GM18526 (cell line): ENCODE measurements at regions not wholly inside any gene's neighbourhood (a gene's known extent, or its start where the extent isn't known, plus 50 kb on each side); places are given as distances from the start of the nearest gene placed in this dataset.

Experiments used
- POLR2A ChIP-seq: IDR thresholded peaks from 3 replicates; pipeline ENCODE4 v1.6.1; 2011; ENCODE audit not compliant: insufficient read length; ENCODE audit errors: extremely low read depth

DNA sequence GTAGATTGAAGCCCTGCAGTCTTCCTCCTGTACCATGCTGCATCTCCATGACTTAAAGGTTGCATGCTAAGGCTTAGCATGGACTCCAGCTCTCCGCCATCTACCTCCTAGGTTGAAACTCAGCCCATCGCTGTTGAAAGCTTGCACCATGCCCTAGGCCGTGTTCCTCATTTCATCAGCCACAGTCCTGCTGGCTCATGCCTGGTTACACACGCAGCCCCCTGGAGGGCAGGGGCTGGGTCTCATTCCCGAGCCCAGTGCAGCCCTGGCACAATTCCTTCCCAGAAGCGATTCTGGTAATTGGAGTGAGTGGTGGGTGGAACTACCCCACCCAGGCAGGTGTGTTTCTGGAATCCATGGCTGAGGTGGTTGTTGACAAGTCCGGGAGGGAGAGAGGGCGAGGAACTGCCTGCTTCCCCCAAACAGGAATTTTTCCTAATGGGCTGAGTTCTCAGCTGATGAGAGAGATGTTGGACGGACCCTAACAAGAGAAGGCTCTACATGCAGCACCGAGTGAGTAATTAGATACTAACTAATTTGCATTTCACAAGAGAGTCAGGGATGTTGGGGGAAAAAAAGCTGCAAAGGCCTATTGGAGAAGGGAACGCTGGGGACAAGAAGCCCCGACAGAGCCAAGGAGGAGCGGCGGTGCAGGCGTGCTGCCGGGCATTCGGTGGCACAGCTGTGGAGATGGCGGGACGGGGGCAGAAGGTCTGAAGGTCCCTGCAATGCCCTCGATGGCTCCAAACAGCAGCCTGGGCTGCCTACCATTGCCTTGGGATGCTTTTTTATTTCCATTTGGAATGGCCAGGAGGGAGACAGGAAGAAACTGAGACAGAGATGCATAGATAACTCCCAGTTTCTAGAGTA lies 92.3 kb upstream of the TLE3 start:
- TF ChIP-seq POLR2A = no peak

DNA sequence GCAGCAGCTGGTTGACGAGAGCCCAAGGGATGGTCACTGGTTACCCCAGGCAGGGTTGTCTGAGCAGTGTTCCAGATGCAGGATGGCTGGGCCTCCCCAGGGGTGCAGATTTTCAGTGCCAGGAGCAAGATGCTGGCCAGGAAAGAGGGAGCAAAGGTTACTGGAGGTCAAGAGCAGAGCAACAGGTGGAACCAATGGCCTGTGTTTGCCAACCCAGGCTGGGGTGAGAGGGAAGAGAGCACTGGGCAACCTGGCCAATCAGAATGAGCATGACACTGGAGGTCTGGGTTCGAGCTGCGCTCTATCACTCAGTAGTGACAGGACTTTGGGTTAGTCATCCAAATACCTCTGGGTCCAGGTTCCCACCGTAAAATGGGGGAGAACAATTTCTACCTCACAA lies 90.6 kb upstream of the TLE3 start:
- no peak for TF ChIP-seq POLR2A

DNA sequence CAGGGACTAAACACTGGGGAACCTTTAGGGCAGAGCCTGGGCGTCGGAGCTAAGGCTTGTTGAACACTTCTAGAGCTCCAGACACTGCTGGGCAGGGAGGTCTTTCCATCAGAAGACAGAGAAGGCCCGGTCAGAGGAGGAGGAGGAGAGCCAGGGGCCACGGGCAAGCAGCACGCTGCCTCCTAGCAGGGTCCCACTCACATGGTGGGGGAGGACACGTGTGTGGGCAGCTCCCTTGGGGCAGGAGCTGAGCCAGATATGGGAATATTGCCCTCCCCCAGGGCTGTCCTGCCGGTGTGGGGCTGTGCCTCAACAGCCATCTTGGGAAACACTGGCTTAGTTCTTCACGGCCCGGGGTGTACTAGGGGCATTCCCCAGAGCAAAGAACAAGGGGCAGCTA lies 89.6 kb upstream of the TLE3 start:
- TF ChIP-seq POLR2A = no peak

DNA sequence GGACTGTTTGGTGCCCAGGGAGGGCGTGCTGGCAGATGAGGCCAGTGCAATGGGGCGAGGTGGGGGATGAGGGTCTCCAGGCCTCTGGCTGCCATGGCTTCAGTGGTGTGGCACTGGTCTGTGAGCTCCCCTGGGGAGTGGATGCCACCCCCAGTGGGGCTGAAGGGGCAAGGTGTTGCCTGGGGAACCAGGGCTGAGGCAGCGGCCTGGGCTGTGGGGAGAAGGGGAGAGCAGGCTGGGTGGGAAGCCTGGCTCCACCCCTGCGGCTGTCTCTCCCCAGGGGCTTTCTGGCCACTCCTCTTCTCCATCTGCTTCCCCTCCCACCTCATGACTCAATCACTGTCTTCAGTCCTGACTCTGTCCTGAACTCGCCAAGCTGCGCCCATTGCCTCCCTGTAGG lies 88.4 kb upstream of the TLE3 start:
- no peak for TF ChIP-seq POLR2A

DNA sequence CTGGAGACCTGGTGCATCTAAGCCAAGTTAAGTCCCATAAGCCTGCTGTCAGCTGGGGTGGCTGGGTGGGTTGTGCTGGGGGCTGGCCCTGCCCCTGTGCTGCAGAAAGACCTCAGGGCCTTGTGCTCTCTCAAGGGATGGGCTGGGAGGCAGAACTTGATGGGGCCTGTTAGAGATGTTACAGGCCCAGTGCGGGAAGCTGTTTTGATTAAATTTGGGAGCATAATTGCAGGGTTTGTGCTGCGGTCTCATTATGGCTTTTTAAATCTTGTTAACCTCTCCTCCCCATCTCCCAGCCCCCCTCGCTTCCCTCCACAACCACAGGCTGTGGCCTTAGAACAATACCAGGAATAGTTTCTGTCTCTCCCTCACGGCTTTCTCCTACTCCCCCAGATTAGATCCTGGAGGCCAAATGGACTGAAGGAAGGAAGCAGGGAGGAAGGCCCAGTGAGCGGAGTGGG lies 87.6 kb upstream of the TLE3 start:
- TF ChIP-seq POLR2A = no peak

DNA sequence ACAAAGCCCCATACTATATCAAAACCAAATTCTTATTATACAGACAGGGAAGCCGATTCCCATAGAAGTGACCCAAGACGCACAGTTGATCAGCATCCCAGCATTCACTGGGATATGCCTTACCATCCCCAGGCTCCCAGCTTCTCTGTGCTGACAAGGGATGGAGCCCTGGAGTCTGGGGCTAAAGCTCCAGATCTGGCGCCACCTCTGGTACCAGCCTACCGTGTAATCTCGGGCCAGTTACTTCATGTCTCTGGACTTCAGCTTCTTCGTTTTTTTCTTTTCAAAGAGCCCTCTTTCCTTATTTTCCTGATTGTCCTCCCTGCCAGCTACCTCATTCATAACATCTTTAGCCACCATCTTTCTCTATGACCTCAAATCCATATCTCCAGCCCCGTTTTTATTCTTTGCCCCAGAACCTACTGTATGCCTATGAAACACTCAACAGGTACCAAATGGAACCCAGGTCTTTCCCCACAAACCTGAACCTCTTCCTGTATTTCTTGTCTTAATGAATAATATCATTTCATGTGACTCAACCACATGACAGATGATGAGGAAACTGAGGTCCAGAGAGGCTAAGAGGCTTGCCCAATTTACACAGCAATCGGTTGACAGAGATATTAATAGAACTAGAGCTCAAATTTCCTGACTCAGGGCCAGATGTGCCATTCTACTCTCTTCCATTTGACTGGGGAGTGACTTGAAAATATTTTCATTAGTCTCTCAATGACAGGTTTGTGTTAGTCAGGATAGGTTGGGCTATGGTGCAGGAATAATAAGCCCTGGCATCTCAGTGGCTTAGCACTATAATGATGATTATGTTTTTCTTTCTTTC lies 85.4 kb upstream of the TLE3 start:
- no peak for TF ChIP-seq POLR2A

DNA sequence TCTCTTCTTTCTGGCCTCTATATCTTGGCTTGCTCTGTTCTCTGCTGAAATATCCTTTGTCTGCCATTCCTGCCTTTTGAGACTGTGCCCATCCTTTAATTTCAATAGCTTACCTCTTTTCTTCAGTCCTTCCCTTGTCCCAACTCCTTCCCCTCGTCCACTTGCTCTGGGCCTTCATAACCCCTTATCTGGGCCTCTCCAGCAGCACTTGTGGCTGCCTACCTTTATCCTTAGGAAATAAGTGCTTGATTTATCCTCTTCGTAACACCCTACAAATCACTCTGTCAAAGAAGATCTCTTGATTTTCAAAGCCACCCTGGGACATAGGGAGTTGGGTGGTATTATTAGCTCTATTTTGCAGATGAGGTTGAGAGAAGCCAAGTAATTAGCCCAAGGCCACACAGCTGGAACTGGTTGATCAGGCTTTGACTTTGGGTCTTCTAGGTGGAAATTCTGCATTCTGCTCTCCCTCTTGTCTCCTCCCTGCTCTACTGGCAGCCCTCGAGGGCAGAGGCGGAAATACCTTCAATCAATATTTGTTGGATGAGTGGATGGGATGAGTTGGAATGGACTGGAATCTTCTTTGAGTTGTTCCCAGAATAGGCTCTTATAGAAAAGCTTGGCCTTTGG lies 84.0 kb upstream of the TLE3 start:
- no peak for TF ChIP-seq POLR2A

DNA sequence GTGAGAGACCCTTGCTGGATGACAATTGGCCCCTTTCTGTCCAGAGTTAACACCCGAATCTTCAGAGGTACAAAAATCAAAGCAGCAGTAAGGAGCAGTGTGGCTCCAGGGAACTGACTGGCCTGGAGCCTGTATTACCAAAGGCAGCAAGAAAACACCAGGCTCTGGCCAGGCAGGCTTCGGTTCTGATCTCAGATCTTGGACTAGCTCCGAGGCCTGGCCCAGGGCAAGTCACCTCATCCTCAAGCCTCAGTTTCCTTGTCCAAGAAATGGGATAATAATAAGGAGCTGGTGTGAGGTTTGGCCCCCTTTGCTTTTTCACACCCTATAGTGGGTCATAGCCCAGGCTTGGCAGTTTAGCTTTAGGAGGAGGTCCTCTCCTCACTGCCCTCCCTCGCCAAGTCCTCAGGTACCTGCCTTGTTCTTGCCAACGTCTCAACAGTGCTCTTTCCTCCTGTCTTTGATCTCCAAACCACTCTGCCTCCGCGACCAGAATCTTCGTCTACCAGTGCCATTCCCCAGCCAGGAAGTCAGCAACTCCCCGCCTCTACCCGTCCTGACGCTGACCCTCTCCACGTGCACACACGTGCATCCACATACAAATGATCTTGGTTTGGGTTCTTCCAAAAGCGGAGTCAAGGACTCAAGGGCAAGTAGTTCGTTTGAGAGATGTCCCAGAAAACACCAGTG lies 82.6 kb upstream of the TLE3 start:
- TF ChIP-seq POLR2A = no peak

DNA sequence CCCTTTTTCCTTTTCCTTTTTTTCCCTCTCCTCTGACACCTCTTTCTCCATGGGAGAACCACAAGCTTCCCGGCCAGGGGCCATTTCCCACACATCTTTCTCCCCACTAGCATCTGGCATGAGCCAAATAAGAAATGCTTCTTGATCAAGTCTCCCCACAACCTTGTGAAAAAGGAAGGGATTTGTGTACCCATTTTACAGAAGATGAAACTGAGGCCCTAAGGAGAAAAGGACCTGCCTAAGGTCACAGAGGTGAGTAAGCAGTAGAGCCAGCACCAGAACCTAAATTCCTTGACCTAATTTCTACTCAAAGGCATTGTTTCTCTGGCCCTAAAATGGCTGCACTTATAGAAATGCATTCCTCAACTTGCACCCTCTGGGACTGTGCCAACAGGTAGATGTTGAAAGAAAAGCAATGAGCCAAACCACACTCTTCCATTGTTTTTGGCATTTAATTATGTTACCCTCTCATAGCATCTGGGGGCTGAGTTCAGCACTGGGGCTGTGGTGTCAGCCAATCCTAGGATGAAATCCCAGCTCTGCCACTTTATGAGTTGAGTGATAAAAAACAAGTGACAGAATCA lies 81.7 kb upstream of the TLE3 start:
- no peak for TF ChIP-seq POLR2A

DNA sequence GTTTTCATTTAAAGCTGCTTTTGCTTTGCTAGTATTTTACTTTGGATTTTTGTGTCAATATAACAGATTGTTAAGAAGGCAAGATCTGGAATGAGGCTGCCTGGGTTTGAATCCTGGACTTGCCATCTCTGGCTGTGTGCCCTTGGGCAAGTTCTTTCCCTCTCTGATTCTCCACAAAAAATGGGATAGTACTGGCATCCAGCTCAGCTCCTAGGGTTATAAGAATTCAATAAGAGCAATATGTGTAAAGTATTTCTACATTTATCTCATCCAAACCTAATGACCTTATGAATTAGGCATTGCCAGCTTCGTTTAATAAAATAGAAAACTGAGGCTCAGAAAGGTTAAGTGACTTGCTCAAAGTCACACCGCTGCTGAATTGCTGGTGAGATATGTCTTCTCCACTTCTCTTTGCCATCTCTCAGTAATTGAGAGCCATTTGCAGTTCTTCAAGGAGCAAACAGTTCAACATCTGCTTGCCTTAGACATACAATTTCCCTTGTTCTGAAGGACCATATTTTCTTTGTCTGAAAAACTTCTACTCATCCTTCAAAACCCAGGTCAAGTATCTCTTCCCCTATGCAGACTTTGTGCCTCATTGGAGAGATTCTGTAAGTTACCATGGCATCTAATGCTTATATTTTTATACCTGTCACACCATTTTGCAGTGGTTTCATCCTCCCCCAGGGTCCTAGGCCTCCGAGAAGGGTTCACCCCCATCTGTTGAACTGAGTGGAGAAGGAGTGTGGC lies 80.8 kb upstream of the TLE3 start:
- no peak for TF ChIP-seq POLR2A

DNA sequence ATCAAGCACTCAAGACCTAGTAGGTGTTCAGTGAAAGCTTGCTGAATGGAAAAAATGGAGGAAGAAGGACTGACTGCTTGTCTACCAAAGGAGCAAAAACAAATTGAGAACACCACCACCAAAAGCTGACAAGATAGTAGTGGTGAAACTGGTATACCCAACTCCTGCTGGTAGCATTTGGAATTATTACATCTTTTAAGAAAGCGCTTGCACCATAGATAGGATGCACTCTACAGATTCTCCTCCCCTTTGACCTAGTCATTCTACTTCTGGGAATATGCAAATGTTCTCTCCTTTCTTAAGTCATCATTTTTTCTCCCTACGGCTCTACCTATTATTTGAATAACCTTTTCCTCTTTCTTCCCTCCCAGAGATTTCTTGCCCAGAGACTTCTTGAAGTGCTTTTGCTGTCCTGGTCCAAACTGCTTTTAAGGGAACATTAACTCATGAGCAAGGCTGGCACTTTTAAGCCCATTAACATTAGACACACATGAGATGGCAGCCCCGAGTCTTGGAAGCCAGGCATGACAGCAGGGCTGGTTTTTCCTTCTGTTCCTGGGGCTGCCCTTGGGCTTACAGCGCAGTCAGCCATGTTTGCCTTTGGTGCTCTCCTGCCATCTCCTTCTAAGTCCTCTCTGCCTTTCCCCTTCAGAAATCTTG lies 75.0 kb upstream of the TLE3 start:
- no peak for TF ChIP-seq POLR2A

DNA sequence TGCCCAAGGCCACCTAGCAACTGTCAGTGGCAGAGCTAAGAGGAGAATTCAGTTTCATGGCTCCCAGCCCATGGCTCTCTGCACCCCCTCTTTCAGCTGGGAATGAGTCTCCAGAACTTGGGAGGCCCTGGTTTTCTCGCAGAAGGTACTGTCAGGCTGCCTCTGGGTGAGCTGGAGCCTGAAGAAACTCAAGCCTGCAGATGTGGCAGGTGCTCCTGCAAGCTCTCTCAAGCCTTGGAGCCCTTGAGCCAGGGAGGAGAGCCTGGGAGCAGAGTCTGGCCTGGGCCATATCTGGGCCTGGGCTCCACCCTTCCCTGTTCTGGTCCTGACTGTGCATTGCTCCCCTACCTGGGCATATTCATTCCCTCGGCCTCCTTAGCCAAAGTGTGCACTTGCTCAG lies 74.4 kb upstream of the TLE3 start:
- no peak for TF ChIP-seq POLR2A

DNA sequence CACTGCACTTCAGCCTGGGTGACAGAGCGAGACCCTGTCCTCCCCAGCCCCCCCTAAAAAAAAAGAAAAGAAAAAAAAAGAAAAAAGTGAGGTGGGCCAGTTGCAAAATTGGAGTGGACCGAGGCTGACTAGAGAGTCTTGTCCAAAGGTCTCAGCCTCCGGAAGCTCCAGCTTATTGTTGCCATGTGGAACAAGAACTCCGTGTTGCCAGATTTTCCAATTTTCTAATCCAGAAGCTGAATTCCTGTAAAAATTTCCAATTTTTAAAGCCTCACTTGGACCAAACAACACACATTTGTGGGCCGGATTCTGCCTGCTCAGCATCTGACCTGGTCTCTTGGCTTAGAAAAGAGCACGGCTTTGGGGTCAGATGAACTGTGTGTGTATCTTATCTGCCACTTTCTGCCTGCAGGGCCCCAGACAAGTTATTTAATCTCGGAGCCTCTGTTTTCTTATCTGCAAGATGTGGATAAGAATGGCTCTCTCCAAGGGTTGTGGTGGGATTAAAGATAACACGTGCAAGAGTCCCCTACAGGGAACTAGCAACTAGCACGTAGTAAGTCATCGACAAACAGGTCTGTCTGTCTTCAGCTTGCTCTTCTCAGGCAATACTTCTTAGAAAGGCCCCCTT lies 73.7 kb upstream of the TLE3 start:
- no peak for TF ChIP-seq POLR2A
